DND-41 (cell line): ENCODE measurements at regions not wholly inside any gene's neighbourhood (a gene's known extent, or its start where the extent isn't known, plus 50 kb on each side); places are given as distances from the start of the nearest gene placed in this dataset.

Experiments used
- ATAC-seq: fragments of 200-7000 bp; cut with Tn5 transposase; 3 replicates; pipeline ENCODE4 v1.9.1; 2021; ENCODE audit warnings: low read depth; ENCODE audit not compliant: insufficient read depth
- DNase-seq: peaks from one replicate; pipeline ENCODE4 v3.0.0-alpha.2; 2020
- H2AFZ ChIP-seq: 2 replicates; pipeline ENCODE4 v1.6.0; 2012; ENCODE audit warnings: low read depth, low read length
- H3K27ac ChIP-seq: 2 replicates; pipeline ENCODE4 v1.5.1; 2012; ENCODE audit warnings: low read length, inconsistent platforms
- H3K27me3 ChIP-seq: fragments of 200-600 bp; sonication (generic); 2 replicates; pipeline ENCODE4 v1.6.0; 2012; ENCODE audit warnings: low read length, mild to moderate bottlenecking, inconsistent platforms; ENCODE audit not compliant: insufficient read depth, poor library complexity
- H3K36me3 ChIP-seq: 2 replicates; pipeline ENCODE4 v1.5.1; 2012; ENCODE audit warnings: low read length, inconsistent platforms; ENCODE audit not compliant: insufficient read depth
- H3K4me1 ChIP-seq: 2 replicates; pipeline ENCODE4 v1.5.1; 2012; ENCODE audit warnings: mild to moderate bottlenecking, low read length; ENCODE audit not compliant: insufficient read depth
- H3K4me2 ChIP-seq: 2 replicates; pipeline ENCODE4 v1.6.0; 2012; ENCODE audit warnings: mild to moderate bottlenecking, moderate library complexity, low read length, inconsistent platforms; ENCODE audit not compliant: insufficient read depth
- H3K4me3 ChIP-seq, 2 experiments: fragments of 200-600 bp in 1 of 2; shearing (Covaris generic) in 1 of 2; 2 replicates each; pipeline ENCODE4 v1.5.1; 2012 to 2016; ENCODE audit warnings: inconsistent platforms in 2 of 2, low read length in 2 of 2, mild to moderate bottlenecking in 2 of 2, low read depth in 1 of 2, moderate library complexity in 1 of 2
- H3K79me2 ChIP-seq: 2 replicates; pipeline ENCODE4 v1.6.0; 2012; ENCODE audit warnings: low read length, inconsistent platforms; ENCODE audit not compliant: insufficient read depth
- H3K9ac ChIP-seq: 2 replicates; pipeline ENCODE4 v1.6.0; 2012; ENCODE audit warnings: low read depth, mild to moderate bottlenecking, inconsistent platforms, low read length, moderate library complexity
- H3K9me3 ChIP-seq: 2 replicates; pipeline ENCODE4 v1.5.1; 2012; ENCODE audit warnings: low read length, moderate library complexity, mild to moderate bottlenecking, inconsistent platforms; ENCODE audit not compliant: insufficient read depth, severe bottlenecking
- H4K20me1 ChIP-seq: 2 replicates; pipeline ENCODE4 v1.6.0; 2012; ENCODE audit warnings: low read length; ENCODE audit not compliant: insufficient read depth
- CTCF ChIP-seq: IDR thresholded peaks from 2 replicates; pipeline ENCODE4 v1.5.1; 2012; ENCODE audit warnings: borderline replicate concordance, low read length, moderate library complexity, mild to moderate bottlenecking; ENCODE audit not compliant: poor library complexity, severe bottlenecking; ENCODE audit errors: extremely low read depth
- EZH2 ChIP-seq: IDR thresholded peaks from 3 replicates; pipeline ENCODE4 v1.6.1; 2012; ENCODE audit warnings: borderline replicate concordance, low read depth, mild to moderate bottlenecking, moderate library complexity, low read length, inconsistent platforms; ENCODE audit not compliant: severe bottlenecking

GRCh38 chr1:94362466-94363058 is 55.6 kb upstream of the ABCD3 start:
- no peaks in the 10 kb centered on the region for H3K79me2 ChIP-seq
- H3K4me1 ChIP-seq, result no peaks in the 10 kb centered on the region
- no peaks in the 10 kb centered on the region for H3K9me3 ChIP-seq
- H3K9ac ChIP-seq, result no peak overlapping the region
- H2AFZ ChIP-seq, result no peak overlapping the region
- no peak overlapping the region for H3K27ac ChIP-seq
- no peak overlapping the region for H3K4me2 ChIP-seq
- no peaks in the 10 kb centered on the region for H4K20me1 ChIP-seq
- no peaks in the 10 kb centered on the region for H3K36me3 ChIP-seq
- no peak overlapping the region for H3K4me3 ChIP-seq
- no peak for ATAC-seq
- H3K27me3 ChIP-seq, result no peaks in the 10 kb centered on the region
- DNase-seq, result no peak
- TF ChIP-seq CTCF (no peak), EZH2 (no peak)

- TF ChIP-seq EZH2 (no peak), CTCF (no peak)
- no peak overlapping the region for H3K27ac ChIP-seq
- no peaks in the 10 kb centered on the region for H3K36me3 ChIP-seq
- H3K9ac ChIP-seq, result no peak overlapping the region
- ATAC-seq (no peak), DNase-seq (no peak)
- H3K79me2 ChIP-seq, result no peaks in the 10 kb centered on the region
- H3K27me3 ChIP-seq, result no peaks in the 10 kb centered on the region
- H4K20me1 ChIP-seq, result no peaks in the 10 kb centered on the region
- H3K9me3 ChIP-seq, result no peaks in the 10 kb centered on the region
- H3K4me3 ChIP-seq, result no peak overlapping the region
- H3K4me1 ChIP-seq, result no peaks in the 10 kb centered on the region
- no peak overlapping the region for H3K4me2 ChIP-seq
- H2AFZ ChIP-seq, result no peak overlapping the region
Observed at GRCh38 chr1:94358630-94359599, 59.3 kb upstream of the ABCD3 start.

GRCh38 chr1:94357661-94358060 is 60.5 kb upstream of the ABCD3 start:
- Histone ChIP-seq H3K4me2 (no peak overlapping the region), H3K27me3 (no peaks in the 10 kb centered on the region), H2AFZ (no peak overlapping the region), H3K4me1 (no peaks in the 10 kb centered on the region), H3K4me3 (no peak overlapping the region), H3K79me2 (no peaks in the 10 kb centered on the region), H3K36me3 (no peaks in the 10 kb centered on the region), H3K9ac (no peak overlapping the region), H4K20me1 (no peaks in the 10 kb centered on the region), H3K9me3 (no peaks in the 10 kb centered on the region), H3K27ac (no peak overlapping the region)
- TF ChIP-seq CTCF (no peak), EZH2 (no peak)
- ATAC-seq, result no peak
- DNase-seq, result no peak
